Astrocyte of the spinal cord (primary cell): ENCODE measurements at regions not wholly inside any gene's neighbourhood (a gene's known extent, or its start where the extent isn't known, plus 50 kb on each side); places are given as distances from the start of the nearest gene placed in this dataset.

Experiments used
- DNase-seq: peaks from one replicate; pipeline ENCODE4 v3.0.0; 2011; ENCODE audit warnings: low read depth, low spot score
- H3K4me3 ChIP-seq: 2 replicates; pipeline ENCODE4 v1.5.1; 2011; ENCODE audit warnings: low read depth, mild to moderate bottlenecking, low read length, moderate library complexity
- CTCF ChIP-seq: IDR thresholded peaks from 2 replicates; pipeline ENCODE4 v1.5.1; 2012; ENCODE audit warnings: low read depth, mild to moderate bottlenecking, low read length, inconsistent platforms
- in situ Hi-C: cut with HindIII; loops from 2 replicates; pipeline ENCODE4 v1.10.0; 2017; ENCODE audit warnings: low sequenced_read_pairs

GRCh38 chr5:125496393-125496792, 750.0 kb upstream of the ZNF608 start:
- in situ Hi-C loops, result no loop called here
- H3K4me3 ChIP-seq, result no peak overlapping the region
- no peak for TF ChIP-seq CTCF
- DNase-seq, result no peak

GRCh38 chr5:125497651-125498050, 751.2 kb upstream of the ZNF608 start:
- DNase-seq, result no peak
- no peak for TF ChIP-seq CTCF
- no peak overlapping the region for H3K4me3 ChIP-seq
- in situ Hi-C loops, result no loop called here

DNA sequence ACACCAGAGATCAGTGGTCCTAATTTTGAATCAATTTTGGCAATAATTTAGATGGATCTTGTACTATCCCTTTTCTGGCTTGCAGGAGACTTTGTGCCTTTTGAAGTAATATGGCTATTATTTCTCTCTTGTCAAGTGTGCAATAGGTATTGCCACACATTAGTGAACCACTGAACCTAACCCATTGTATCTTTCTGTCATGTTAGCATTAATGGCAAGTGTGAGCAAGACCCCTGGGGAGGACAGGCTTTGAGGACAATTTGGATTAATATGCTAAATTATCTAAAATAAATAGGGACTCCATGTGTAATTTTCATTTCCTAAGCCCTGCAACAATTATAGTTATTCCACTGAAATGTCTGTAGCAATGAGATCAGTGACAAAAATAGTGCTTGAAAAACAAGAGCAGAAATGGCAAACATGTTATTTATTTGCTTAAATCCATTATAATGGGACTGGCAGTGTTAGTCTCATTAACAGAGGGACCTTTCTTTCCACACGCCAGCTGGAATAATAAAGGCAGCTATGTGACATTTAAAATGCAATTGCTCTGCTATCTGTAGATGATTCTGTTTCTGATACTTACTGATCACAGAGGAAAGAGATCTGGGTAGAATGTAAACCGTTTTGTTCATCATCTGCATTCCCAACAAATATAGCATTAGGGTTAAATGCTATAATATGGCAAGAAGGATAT, 753.3 kb upstream of the ZNF608 start:
- H3K4me3 ChIP-seq, result no peak overlapping the region
- no peak for TF ChIP-seq CTCF
- in situ Hi-C loops, result no loop called here
- no peak for DNase-seq

- no peak for TF ChIP-seq CTCF
- H3K4me3 ChIP-seq, result no peak overlapping the region
- DNase-seq, result peak; percentile 33
- in situ Hi-C loops, result no loop called here
Observed at GRCh38 chr5:125501396-125501795, 755.0 kb upstream of the ZNF608 start.

DNA sequence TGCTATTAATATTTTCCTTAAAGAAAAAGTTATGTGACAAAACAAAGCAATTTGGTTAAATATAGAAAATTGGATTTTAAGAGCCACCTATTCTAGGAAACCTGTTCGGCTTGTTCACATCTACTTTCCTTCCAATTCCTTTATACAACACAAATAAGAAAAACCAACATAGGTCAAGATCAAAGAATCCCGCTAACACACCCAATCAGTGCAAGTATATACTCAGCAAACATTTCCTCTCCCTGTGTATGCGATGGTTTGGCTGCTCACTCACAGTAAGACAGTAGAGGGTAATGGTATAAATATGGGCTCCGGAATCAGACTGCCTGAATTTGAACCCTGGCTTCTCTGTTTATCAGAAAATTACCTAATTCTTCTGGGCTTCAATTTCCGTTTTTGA, 757.5 kb upstream of the ZNF608 start:
- in situ Hi-C loops, result no loop called here
- no peak for DNase-seq
- no peak overlapping the region for H3K4me3 ChIP-seq
- no peak for TF ChIP-seq CTCF

DNA sequence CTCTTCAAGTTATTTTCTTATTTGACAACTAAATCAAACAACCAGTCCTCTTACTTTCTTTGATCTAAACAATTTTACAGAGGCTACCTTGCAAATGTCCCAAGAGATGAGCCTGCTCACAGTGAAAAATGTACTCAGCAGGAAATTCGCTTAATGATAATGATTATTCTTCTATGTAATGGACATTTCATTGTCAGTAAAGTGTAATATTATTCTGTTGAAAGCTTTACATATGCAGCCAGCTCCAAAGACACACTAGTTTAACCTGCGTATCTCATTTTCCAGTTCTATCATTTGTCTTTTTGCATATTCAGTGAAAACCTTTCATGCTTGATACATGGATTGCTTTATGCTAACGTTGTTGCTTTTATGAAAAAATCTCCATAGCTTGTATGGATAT, 758.7 kb upstream of the ZNF608 start:
- in situ Hi-C loops, result no loop called here
- TF ChIP-seq CTCF, result no peak
- DNase-seq, result no peak
- H3K4me3 ChIP-seq, result no peak overlapping the region
